DND-41 (cell line): ENCODE measurements at regions not wholly inside any gene's neighbourhood (a gene's known extent, or its start where the extent isn't known, plus 50 kb on each side); places are given as distances from the start of the nearest gene placed in this dataset.

ENCODE experiments used
- CTCF ChIP-seq: IDR thresholded peaks from 2 replicates; pipeline ENCODE4 v1.5.1; 2012; ENCODE audit warnings: borderline replicate concordance, low read length, moderate library complexity, mild to moderate bottlenecking; ENCODE audit not compliant: poor library complexity, severe bottlenecking; ENCODE audit errors: extremely low read depth
- EZH2 ChIP-seq: IDR thresholded peaks from 3 replicates; pipeline ENCODE4 v1.6.1; 2012; ENCODE audit warnings: borderline replicate concordance, low read depth, mild to moderate bottlenecking, moderate library complexity, low read length, inconsistent platforms; ENCODE audit not compliant: severe bottlenecking

GRCh38 chr6:81216668-81217067, 535.8 kb downstream of the TENT5A start:
- TF ChIP-seq CTCF (no peak), EZH2 (no peak)
